ENCODE measurements at regions not wholly inside any gene's neighbourhood (a gene's known extent, or its start where the extent isn't known, plus 50 kb on each side); places are given as distances from the start of the nearest gene placed in this dataset.

GRCh38 chr7:46186131-46186530 is 265.1 kb upstream of the IGFBP3 start:
- H3K9me3 ChIP-seq (ENCODE audit: control insufficient read depth, insufficient read depth, low read length): no peaks in the 10 kb centered on the region
- H3K4me1 ChIP-seq (ENCODE audit: control insufficient read depth, insufficient read depth, low read length): no peaks in the 10 kb centered on the region
- H3K36me3 ChIP-seq (ENCODE audit: control insufficient read depth, insufficient read depth, low read length): no peaks in the 10 kb centered on the region
- no peak overlapping the region for H3K4me3 ChIP-seq (ENCODE audit: low read depth, low read length)
- H3K27me3 ChIP-seq (ENCODE audit: control insufficient read depth, insufficient read depth, low read length): no peaks in the 10 kb centered on the region
- no peak overlapping the region for H3K9ac ChIP-seq (ENCODE audit: low read depth, low read length)

- Histone ChIP-seq H3K9ac (ENCODE audit: low read depth, low read length) (no peak overlapping the region), H3K36me3 (ENCODE audit: control insufficient read depth, insufficient read depth, low read length) (no peaks in the 10 kb centered on the region), H3K4me3 (ENCODE audit: low read depth, low read length) (no peak overlapping the region), H3K27me3 (ENCODE audit: control insufficient read depth, insufficient read depth, low read length) (no peaks in the 10 kb centered on the region), H3K9me3 (ENCODE audit: control insufficient read depth, insufficient read depth, low read length) (no peaks in the 10 kb centered on the region), H3K4me1 (ENCODE audit: control insufficient read depth, insufficient read depth, low read length) (no peaks in the 10 kb centered on the region)
Observed at GRCh38 chr7:46179061-46179610, 258.1 kb upstream of the IGFBP3 start.

GRCh38 chr7:46178661-46179060 is 257.6 kb upstream of the IGFBP3 start:
- Histone ChIP-seq H3K4me3 (ENCODE audit: low read depth, low read length) (no peak overlapping the region), H3K9me3 (ENCODE audit: control insufficient read depth, insufficient read depth, low read length) (no peaks in the 10 kb centered on the region), H3K36me3 (ENCODE audit: control insufficient read depth, insufficient read depth, low read length) (no peaks in the 10 kb centered on the region), H3K9ac (ENCODE audit: low read depth, low read length) (no peak overlapping the region), H3K27me3 (ENCODE audit: control insufficient read depth, insufficient read depth, low read length) (no peaks in the 10 kb centered on the region), H3K4me1 (ENCODE audit: control insufficient read depth, insufficient read depth, low read length) (no peaks in the 10 kb centered on the region)

- H3K4me1 ChIP-seq (ENCODE audit: control insufficient read depth, insufficient read depth, low read length): no peaks in the 10 kb centered on the region
- H3K27me3 ChIP-seq (ENCODE audit: control insufficient read depth, insufficient read depth, low read length): no peaks in the 10 kb centered on the region
- H3K9me3 ChIP-seq (ENCODE audit: control insufficient read depth, insufficient read depth, low read length): no peaks in the 10 kb centered on the region
- no peaks in the 10 kb centered on the region for H3K36me3 ChIP-seq (ENCODE audit: control insufficient read depth, insufficient read depth, low read length)
- no peak overlapping the region for H3K9ac ChIP-seq (ENCODE audit: low read depth, low read length)
- no peak overlapping the region for H3K4me3 ChIP-seq (ENCODE audit: low read depth, low read length)
Observed at GRCh38 chr7:46177821-46178220, 256.7 kb upstream of the IGFBP3 start.

GRCh38 chr7:46175221-46175620 is 254.1 kb upstream of the IGFBP3 start:
- no peaks in the 10 kb centered on the region for H3K9me3 ChIP-seq (ENCODE audit: control insufficient read depth, insufficient read depth, low read length)
- no peaks in the 10 kb centered on the region for H3K36me3 ChIP-seq (ENCODE audit: control insufficient read depth, insufficient read depth, low read length)
- H3K4me3 ChIP-seq (ENCODE audit: low read depth, low read length): no peak overlapping the region
- no peaks in the 10 kb centered on the region for H3K27me3 ChIP-seq (ENCODE audit: control insufficient read depth, insufficient read depth, low read length)
- H3K9ac ChIP-seq (ENCODE audit: low read depth, low read length): no peak overlapping the region
- no peaks in the 10 kb centered on the region for H3K4me1 ChIP-seq (ENCODE audit: control insufficient read depth, insufficient read depth, low read length)

- H3K9ac ChIP-seq (ENCODE audit: low read depth, low read length): no peak overlapping the region
- no peak overlapping the region for H3K4me3 ChIP-seq (ENCODE audit: low read depth, low read length)
- H3K36me3 ChIP-seq (ENCODE audit: control insufficient read depth, insufficient read depth, low read length): no peaks in the 10 kb centered on the region
Observed at GRCh38 chr7:46174196-46174580, 253.1 kb upstream of the IGFBP3 start.

GRCh38 chr7:46173476-46174195 is 252.6 kb upstream of the IGFBP3 start:
- no peak overlapping the region for H3K9ac ChIP-seq (ENCODE audit: low read depth, low read length)
- H3K27me3 ChIP-seq (ENCODE audit: control insufficient read depth, insufficient read depth, low read length): no peaks in the 10 kb centered on the region
- H3K36me3 ChIP-seq (ENCODE audit: control insufficient read depth, insufficient read depth, low read length): no peaks in the 10 kb centered on the region
- no peak overlapping the region for H3K4me3 ChIP-seq (ENCODE audit: low read depth, low read length)
- H3K9me3 ChIP-seq (ENCODE audit: control insufficient read depth, insufficient read depth, low read length): no peaks in the 10 kb centered on the region
- no peaks in the 10 kb centered on the region for H3K4me1 ChIP-seq (ENCODE audit: control insufficient read depth, insufficient read depth, low read length)

More at GRCh38 chr7:46174196-46174580, 253.1 kb upstream of the IGFBP3 start:
- Histone ChIP-seq H3K9me3 (ENCODE audit: control insufficient read depth, insufficient read depth, low read length) (no peaks in the 10 kb centered on the region), H3K4me1 (ENCODE audit: control insufficient read depth, insufficient read depth, low read length) (no peaks in the 10 kb centered on the region), H3K27me3 (ENCODE audit: control insufficient read depth, insufficient read depth, low read length) (no peaks in the 10 kb centered on the region)

- H3K9ac ChIP-seq (ENCODE audit: low read depth, low read length): no peak overlapping the region
- no peaks in the 10 kb centered on the region for H3K36me3 ChIP-seq (ENCODE audit: control insufficient read depth, insufficient read depth, low read length)
- no peaks in the 10 kb centered on the region for H3K27me3 ChIP-seq (ENCODE audit: control insufficient read depth, insufficient read depth, low read length)
- no peaks in the 10 kb centered on the region for H3K9me3 ChIP-seq (ENCODE audit: control insufficient read depth, insufficient read depth, low read length)
- H3K4me3 ChIP-seq (ENCODE audit: low read depth, low read length): no peak overlapping the region
- no peaks in the 10 kb centered on the region for H3K4me1 ChIP-seq (ENCODE audit: control insufficient read depth, insufficient read depth, low read length)
Observed at GRCh38 chr7:46170792-46171191, 249.7 kb upstream of the IGFBP3 start.

GRCh38 chr7:46170021-46170420 is 248.9 kb upstream of the IGFBP3 start:
- Histone ChIP-seq H3K9ac (ENCODE audit: low read depth, low read length) (no peak overlapping the region), H3K9me3 (ENCODE audit: control insufficient read depth, insufficient read depth, low read length) (no peaks in the 10 kb centered on the region), H3K4me1 (ENCODE audit: control insufficient read depth, insufficient read depth, low read length) (no peaks in the 10 kb centered on the region), H3K27me3 (ENCODE audit: control insufficient read depth, insufficient read depth, low read length) (no peaks in the 10 kb centered on the region), H3K36me3 (ENCODE audit: control insufficient read depth, insufficient read depth, low read length) (no peaks in the 10 kb centered on the region), H3K4me3 (ENCODE audit: low read depth, low read length) (no peak overlapping the region)

- H3K4me1 ChIP-seq (ENCODE audit: control insufficient read depth, insufficient read depth, low read length): no peaks in the 10 kb centered on the region
- no peaks in the 10 kb centered on the region for H3K27me3 ChIP-seq (ENCODE audit: control insufficient read depth, insufficient read depth, low read length)
Observed at GRCh38 chr7:46169384-46169755, 248.3 kb upstream of the IGFBP3 start.

GRCh38 chr7:46168671-46169383 is 247.8 kb upstream of the IGFBP3 start:
- no peaks in the 10 kb centered on the region for H3K9me3 ChIP-seq (ENCODE audit: control insufficient read depth, insufficient read depth, low read length)
- H3K36me3 ChIP-seq (ENCODE audit: control insufficient read depth, insufficient read depth, low read length): no peaks in the 10 kb centered on the region
- H3K27me3 ChIP-seq (ENCODE audit: control insufficient read depth, insufficient read depth, low read length): no peaks in the 10 kb centered on the region
- no peaks in the 10 kb centered on the region for H3K4me1 ChIP-seq (ENCODE audit: control insufficient read depth, insufficient read depth, low read length)
- H3K4me3 ChIP-seq (ENCODE audit: low read depth, low read length): no peak overlapping the region
- no peak overlapping the region for H3K9ac ChIP-seq (ENCODE audit: low read depth, low read length)

More at GRCh38 chr7:46169384-46169755, 248.3 kb upstream of the IGFBP3 start:
- no peaks in the 10 kb centered on the region for H3K36me3 ChIP-seq (ENCODE audit: control insufficient read depth, insufficient read depth, low read length)
- no peak overlapping the region for H3K9ac ChIP-seq (ENCODE audit: low read depth, low read length)
- no peaks in the 10 kb centered on the region for H3K9me3 ChIP-seq (ENCODE audit: control insufficient read depth, insufficient read depth, low read length)
- no peak overlapping the region for H3K4me3 ChIP-seq (ENCODE audit: low read depth, low read length)

GRCh38 chr7:46168231-46168630 is 247.2 kb upstream of the IGFBP3 start:
- H3K4me1 ChIP-seq (ENCODE audit: control insufficient read depth, insufficient read depth, low read length): no peaks in the 10 kb centered on the region
- no peaks in the 10 kb centered on the region for H3K27me3 ChIP-seq (ENCODE audit: control insufficient read depth, insufficient read depth, low read length)
- no peaks in the 10 kb centered on the region for H3K36me3 ChIP-seq (ENCODE audit: control insufficient read depth, insufficient read depth, low read length)
- no peaks in the 10 kb centered on the region for H3K9me3 ChIP-seq (ENCODE audit: control insufficient read depth, insufficient read depth, low read length)
- H3K4me3 ChIP-seq (ENCODE audit: low read depth, low read length): no peak overlapping the region
- no peak overlapping the region for H3K9ac ChIP-seq (ENCODE audit: low read depth, low read length)
